IPS DF 6.9 (cell line): ENCODE measurements at regions not wholly inside any gene's neighbourhood (a gene's known extent, or its start where the extent isn't known, plus 50 kb on each side); places are given as distances from the start of the nearest gene placed in this dataset.
"Not testable (repeated sequence)": the region's sequence is repeated elsewhere in the genome, so short reads cannot be mapped to it uniquely, and the experiment has no call there.

Source experiments
- DNase-seq: peaks from one replicate; pipeline ENCODE4 v3.0.0-alpha.2; 2013; ENCODE audit warnings: low read depth, low spot score
- H3K27ac ChIP-seq: one replicate; pipeline ENCODE4 v1.5.1; 2013; ENCODE audit warnings: low read length, control low read depth
- H3K27me3 ChIP-seq: 2 replicates; pipeline ENCODE4 v1.6.1; 2013; ENCODE audit warnings: mild to moderate bottlenecking, low read length; ENCODE audit not compliant: control insufficient read depth, insufficient read depth
- H3K36me3 ChIP-seq: 2 replicates; pipeline ENCODE4 v1.6.1; 2013; ENCODE audit warnings: low read length; ENCODE audit not compliant: control insufficient read depth, insufficient read depth
- H3K4me1 ChIP-seq: 2 replicates; pipeline ENCODE4 v1.6.1; 2013; ENCODE audit warnings: low read length; ENCODE audit not compliant: control insufficient read depth, insufficient read depth
- H3K4me3 ChIP-seq: 2 replicates; pipeline ENCODE4 v1.5.1; 2013; ENCODE audit warnings: mild to moderate bottlenecking, low read length
- H3K9me3 ChIP-seq: 2 replicates; pipeline ENCODE4 v1.6.1; 2013; ENCODE audit warnings: low read length, inconsistent platforms; ENCODE audit not compliant: control insufficient read depth, insufficient read depth
- WGBS: extraction: QIAGEN DNeasy Blood & Tissue Kit; methylation state at CpG from one replicate; pipeline ENCODE4 v1.1.7; 2013; ENCODE audit warnings: mixed read lengths, missing lambda C conversion rate; ENCODE audit not compliant: insufficient read length, insufficient coverage; 5-methylcytosine and 5-hydroxymethylcytosine counted together

GRCh38 chr1:93758842-93759515, 77.3 kb upstream of the BCAR3 start:
- Histone ChIP-seq H3K36me3 (no peaks in the 10 kb centered on the region), H3K27me3 (no peaks in the 10 kb centered on the region), H3K27ac (no peak overlapping the region), H3K4me3 (no peak overlapping the region), H3K4me1 (no peaks in the 10 kb centered on the region), H3K9me3 (no peaks in the 10 kb centered on the region)
- no peak for DNase-seq
- WGBS = no CpG with 5 or more reads among the region's 7 CpGs

DNA sequence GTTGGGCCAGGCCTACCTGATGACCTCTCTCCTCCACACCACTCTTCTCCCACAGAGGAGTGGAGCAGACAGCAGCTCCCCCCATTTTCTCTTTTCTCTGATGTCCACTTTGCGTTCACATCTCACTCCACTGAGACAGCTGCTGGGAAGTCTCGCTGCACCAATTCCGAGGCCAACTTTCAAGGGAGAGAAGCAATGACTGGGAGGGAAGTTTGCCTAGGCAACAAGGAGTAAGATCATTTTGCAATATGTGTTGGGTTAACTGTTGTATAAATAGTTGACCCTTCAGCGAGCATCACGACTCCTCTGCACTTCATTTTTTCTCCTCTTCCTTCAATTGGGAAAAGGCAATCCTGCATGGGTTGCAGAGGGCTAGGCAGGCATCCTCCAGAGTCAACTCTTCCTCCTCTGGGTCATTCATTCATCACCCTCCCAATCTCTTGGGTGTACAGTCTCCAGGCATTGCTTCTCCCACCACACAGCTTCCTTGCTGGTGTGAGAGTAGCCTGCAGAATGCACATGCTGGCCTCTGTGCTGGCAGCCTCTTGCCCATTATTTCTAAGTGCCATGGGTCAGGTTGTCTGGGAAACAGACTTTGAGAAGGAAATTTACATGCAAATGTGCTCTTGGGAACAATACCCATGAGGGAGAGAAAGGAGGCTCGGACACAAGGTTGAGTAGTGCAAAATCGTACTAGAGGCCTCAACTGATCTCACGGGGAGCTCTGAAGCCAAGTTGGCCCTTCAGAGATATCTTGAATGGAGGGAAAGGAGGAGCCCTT, 75.8 kb upstream of the BCAR3 start:
- no peaks in the 10 kb centered on the region for H3K4me1 ChIP-seq

DNA sequence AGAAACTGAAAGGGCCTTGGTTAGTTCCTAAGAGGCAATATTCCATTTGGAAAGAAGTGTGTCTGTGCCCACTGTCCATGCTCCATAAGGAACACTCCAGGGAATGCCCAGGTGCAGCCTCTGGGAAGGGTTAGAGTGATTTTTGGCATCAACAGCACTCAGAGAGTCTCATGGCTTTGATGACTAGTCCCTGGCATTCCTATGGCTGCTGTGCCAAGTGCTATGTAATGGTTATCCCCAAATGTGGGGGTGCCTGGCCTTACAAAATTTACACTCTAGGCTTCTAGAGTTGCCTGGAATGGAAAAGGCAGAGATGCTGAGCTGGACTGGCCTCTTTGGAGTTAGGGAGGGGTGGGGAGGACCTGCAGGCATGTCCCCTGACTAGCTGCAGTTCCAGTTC, 75.0 kb upstream of the BCAR3 start:
- no peak overlapping the region for H3K4me3 ChIP-seq
- H3K36me3 ChIP-seq = no peaks in the 10 kb centered on the region
- no peak for DNase-seq
- no peaks in the 10 kb centered on the region for H3K27me3 ChIP-seq
- H3K4me1 ChIP-seq = no peaks in the 10 kb centered on the region
- no peak overlapping the region for H3K27ac ChIP-seq
- no peaks in the 10 kb centered on the region for H3K9me3 ChIP-seq

More for the DNA sequence above, 75.8 kb upstream of the BCAR3 start:
- WGBS = no CpG with 5 or more reads among the region's 8 CpGs
- Histone ChIP-seq H3K27me3 (no peaks in the 10 kb centered on the region), H3K4me3 (no peak overlapping the region), H3K27ac (no peak overlapping the region), H3K36me3 (no peaks in the 10 kb centered on the region), H3K9me3 (no peaks in the 10 kb centered on the region)
- DNase-seq = no peak

- H3K27ac ChIP-seq, H3K9me3 ChIP-seq, H3K4me3 ChIP-seq, H3K27me3 ChIP-seq, H3K36me3 ChIP-seq, H3K4me1 ChIP-seq, DNase-seq: not testable (repeated sequence)
Observed at GRCh38 chr1:93755251-93755715, 73.6 kb upstream of the BCAR3 start.

DNA sequence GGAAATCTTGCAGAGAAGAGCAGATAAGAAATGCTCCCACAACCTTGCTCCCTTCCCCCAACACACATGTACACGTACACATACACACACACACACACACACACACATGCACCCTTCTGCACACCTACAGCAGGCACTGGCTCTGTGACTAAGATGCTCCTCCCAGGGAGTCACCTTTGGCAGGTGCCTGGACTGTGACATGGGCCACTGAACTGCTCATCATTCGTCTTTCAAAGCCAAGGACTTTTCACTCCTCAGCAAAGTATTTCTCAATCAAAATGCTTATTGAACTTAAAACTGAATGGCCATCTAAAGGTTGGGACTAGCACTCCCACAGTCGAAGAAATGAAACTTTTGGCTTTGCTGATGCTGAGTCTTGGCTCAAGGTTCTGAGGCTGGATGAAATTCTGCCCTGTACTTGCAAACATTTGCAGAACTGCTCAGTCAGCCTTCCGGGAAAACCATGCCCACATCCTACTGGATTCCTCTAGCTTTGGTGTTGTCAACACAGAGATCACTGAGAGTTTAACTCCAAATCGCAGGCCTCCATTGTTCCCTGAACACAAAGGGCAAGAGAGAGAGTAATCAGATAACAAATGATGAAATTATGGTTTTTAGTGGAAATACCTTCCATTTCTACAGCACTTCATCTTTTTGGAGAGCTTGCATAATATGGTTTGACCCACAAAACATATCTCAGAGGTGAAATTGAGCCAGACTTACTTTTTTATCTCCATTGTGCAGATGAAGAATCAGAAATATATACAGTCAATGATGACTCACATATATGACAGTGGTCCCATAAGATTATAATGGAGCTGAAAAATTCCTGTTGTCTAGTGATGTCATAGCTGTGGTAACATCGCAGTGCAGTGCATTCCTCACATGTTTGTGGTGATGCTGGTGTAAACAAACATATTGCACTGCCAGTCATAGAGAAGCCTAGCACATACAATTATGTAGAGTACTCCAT, 72.4 kb upstream of the BCAR3 start:
- Histone ChIP-seq H3K27me3 (no peaks in the 10 kb centered on the region), H3K9me3 (no peaks in the 10 kb centered on the region), H3K27ac (no peak overlapping the region), H3K4me1 (no peaks in the 10 kb centered on the region), H3K36me3 (no peaks in the 10 kb centered on the region), H3K4me3 (no peak overlapping the region)
- WGBS = no CpG with 5 or more reads among the region's 6 CpGs
- no peak for DNase-seq

DNA sequence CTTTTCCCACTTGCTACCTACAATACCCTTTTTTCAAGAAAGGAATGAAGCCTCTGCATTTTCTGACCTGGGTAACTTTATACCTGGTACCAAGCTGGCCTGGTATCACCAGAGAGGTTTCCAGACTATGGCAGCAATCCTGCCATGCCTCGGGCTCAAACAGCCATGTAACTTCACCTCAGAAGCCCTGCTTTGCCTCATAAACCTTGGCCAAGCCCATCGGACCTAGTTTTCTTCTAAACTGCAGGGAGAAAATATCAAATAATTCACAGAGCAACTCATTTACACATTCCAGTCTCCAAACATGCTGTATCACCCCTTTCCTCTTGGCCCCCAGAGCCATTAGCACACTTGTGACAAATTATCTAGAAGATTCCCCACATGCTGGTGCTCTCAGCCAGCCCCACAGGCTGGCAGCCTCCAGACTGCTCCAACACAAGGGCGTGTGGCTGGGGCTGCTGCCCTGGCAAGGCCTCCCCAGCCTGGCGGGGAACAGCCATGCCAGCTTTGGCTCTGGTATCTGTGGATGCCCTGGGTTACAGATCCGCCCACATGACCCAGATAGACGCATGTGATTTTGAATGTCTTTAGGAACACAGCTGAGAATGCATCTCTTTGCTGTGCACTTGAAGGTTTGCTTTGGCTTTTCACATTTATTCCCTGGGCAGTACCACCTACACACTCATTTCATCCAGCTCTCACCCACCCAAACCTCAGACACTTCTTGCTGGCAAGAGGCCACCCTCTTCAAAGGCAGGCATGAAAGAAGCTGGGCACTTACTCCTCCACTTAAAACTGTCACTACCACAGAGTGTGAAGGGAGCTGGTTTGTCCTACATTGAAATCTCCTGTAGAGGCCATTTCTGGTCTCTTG, 70.0 kb upstream of the BCAR3 start:
- H3K9me3 ChIP-seq = no peaks in the 10 kb centered on the region
- no peaks in the 10 kb centered on the region for H3K36me3 ChIP-seq
- no peak overlapping the region for H3K27ac ChIP-seq
- H3K4me1 ChIP-seq = no peaks in the 10 kb centered on the region
- no CpG with 5 or more reads among the region's 6 CpGs for WGBS
- DNase-seq = no peak
- no peaks in the 10 kb centered on the region for H3K27me3 ChIP-seq
- no peak overlapping the region for H3K4me3 ChIP-seq

DNA sequence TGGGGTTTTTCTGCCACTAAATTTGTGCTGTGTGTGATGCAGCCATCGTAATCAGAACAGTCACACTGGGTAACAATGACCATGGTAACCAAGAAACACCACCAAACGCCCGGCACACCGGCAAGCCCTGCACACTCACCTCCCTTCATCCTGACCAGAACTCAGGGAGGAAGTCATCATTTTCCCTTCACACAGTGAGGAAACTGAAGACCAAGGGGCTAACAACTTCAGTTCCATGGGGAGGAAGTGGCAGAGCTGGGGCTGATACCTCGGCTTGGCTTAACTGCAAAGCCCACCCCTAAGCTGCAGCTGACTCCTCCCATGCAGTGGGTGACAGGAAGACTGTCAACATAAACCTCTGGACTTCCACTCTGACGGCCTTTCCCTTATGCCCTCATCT, 69.3 kb upstream of the BCAR3 start:
- Histone ChIP-seq H3K4me1 (no peaks in the 10 kb centered on the region), H3K27me3 (no peaks in the 10 kb centered on the region), H3K27ac (no peak overlapping the region), H3K9me3 (no peaks in the 10 kb centered on the region), H3K4me3 (no peak overlapping the region), H3K36me3 (no peaks in the 10 kb centered on the region)
- WGBS = no CpG with 5 or more reads among the region's 6 CpGs
- no peak for DNase-seq

- H3K9me3 ChIP-seq = no peaks in the 10 kb centered on the region
- no CpG with 5 or more reads among the region's 2 CpGs for WGBS
- DNase-seq = no peak
- no peak overlapping the region for H3K4me3 ChIP-seq
- H3K27me3 ChIP-seq = no peaks in the 10 kb centered on the region
- no peaks in the 10 kb centered on the region for H3K4me1 ChIP-seq
- H3K27ac ChIP-seq = no peak overlapping the region
- H3K36me3 ChIP-seq = no peaks in the 10 kb centered on the region
Observed at GRCh38 chr1:93749894-93750301, 68.3 kb upstream of the BCAR3 start.

DNA sequence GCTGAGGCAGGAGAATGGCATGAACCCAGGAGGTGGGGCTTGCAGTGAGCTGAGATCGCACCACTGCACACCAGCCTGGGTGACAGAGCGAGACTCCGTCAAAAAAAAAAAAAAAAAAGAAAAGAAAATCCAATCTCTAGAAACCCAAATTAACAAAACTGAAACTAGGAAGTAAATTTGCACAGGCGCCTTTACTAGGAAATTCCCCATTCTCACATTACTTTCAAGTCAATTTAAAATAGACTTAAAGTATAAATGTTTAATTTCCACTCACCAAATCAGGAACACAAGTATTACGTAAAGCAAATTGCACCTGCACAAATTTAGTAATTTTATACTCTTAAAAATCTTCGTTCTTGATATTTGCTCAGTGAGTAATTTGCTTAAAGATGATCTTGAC, 67.8 kb upstream of the BCAR3 start:
- Histone ChIP-seq H3K4me3 (no peak overlapping the region), H3K9me3 (no peaks in the 10 kb centered on the region), H3K27ac (no peak overlapping the region), H3K36me3 (no peaks in the 10 kb centered on the region), H3K4me1 (no peaks in the 10 kb centered on the region), H3K27me3 (no peaks in the 10 kb centered on the region)
- no peak for DNase-seq
- whole genome bisulfite sequencing = no CpG with 5 or more reads among the region's 6 CpGs
